NB4 (cell line): ENCODE measurements at regions not wholly inside any gene's neighbourhood (a gene's known extent, or its start where the extent isn't known, plus 50 kb on each side); places are given as distances from the start of the nearest gene placed in this dataset.

Experiments used
- TF ChIP-seq, protein P1 (sequence below): IDR thresholded peaks from 2 replicates; pipeline ENCODE4 v1.6.1; 2011; ENCODE audit warnings: low read depth, low read length
- TF ChIP-seq, protein P2 (sequence below): IDR thresholded peaks from one replicate; pipeline ENCODE4 v1.5.1; 2012; ENCODE audit warnings: low read depth, low read length

DNA sequence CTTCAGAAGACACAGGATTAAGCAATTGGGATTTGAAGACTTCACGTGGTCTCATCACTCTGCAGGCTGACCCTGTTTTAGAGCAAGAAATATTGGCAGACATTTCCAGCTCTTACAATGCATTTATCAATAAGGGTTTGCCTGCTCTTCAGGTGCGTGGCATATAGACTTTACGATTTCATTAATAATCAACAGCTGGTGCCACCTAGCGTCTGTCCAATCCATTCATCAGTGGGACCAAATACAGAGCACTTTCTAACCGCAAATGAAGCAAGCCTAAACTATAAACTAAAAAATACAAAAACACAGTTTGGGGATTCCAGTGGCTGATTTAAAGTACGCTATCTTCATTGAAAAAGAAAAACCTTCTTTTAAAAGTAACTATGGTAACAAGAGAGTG, 125.4 kb upstream of the DMD start:
- TF ChIP-seq, protein P1, sequence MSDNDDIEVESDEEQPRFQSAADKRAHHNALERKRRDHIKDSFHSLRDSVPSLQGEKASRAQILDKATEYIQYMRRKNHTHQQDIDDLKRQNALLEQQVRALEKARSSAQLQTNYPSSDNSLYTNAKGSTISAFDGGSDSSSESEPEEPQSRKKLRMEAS, result no peak
- TF ChIP-seq, protein P2, sequence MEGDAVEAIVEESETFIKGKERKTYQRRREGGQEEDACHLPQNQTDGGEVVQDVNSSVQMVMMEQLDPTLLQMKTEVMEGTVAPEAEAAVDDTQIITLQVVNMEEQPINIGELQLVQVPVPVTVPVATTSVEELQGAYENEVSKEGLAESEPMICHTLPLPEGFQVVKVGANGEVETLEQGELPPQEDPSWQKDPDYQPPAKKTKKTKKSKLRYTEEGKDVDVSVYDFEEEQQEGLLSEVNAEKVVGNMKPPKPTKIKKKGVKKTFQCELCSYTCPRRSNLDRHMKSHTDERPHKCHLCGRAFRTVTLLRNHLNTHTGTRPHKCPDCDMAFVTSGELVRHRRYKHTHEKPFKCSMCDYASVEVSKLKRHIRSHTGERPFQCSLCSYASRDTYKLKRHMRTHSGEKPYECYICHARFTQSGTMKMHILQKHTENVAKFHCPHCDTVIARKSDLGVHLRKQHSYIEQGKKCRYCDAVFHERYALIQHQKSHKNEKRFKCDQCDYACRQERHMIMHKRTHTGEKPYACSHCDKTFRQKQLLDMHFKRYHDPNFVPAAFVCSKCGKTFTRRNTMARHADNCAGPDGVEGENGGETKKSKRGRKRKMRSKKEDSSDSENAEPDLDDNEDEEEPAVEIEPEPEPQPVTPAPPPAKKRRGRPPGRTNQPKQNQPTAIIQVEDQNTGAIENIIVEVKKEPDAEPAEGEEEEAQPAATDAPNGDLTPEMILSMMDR, result peak; percentile 14
